GM12865 (cell line): ENCODE measurements at regions not wholly inside any gene's neighbourhood (a gene's known extent, or its start where the extent isn't known, plus 50 kb on each side); places are given as distances from the start of the nearest gene placed in this dataset.

Experiments
- DNase-seq: peaks from one replicate; pipeline ENCODE4 v3.0.0; 2010; ENCODE audit warnings: low read depth
- H3K4me3 ChIP-seq: 2 replicates; pipeline ENCODE4 v1.5.1; 2011; ENCODE audit warnings: mild to moderate bottlenecking, low read depth, low read length, control low read depth
- CTCF ChIP-seq: IDR thresholded peaks from 2 replicates; pipeline ENCODE4 v1.5.1; 2011; ENCODE audit warnings: low read length, control low read depth, low read depth, inconsistent platforms; ENCODE audit not compliant: insufficient read depth; ENCODE audit errors: missing control alignments

DNA sequence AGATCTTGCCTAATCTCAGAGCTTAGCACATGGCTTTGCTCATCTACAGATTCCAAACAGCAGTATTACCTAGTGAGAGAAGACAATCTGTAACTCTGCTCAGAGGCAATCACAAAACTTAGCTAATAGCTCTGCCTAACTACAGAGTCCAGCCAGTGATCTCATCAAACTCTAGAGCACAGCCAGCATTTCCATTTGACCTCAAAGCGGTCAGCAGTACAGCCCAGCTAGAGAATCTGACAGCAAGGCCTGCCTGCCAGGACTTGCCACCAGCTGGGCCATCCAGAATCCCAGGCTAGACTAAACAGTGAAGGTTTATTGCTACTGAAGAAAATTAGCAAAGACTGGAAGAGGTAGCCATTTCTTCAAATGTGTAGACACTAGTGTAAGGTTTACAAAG is 217.9 kb upstream of the VLDLR start:
- no peak overlapping the region for H3K4me3 ChIP-seq
- no peak for DNase-seq
- no peak for TF ChIP-seq CTCF

- no peak overlapping the region for H3K4me3 ChIP-seq
- no peak for TF ChIP-seq CTCF
- no peak for DNase-seq
Measured at GRCh38 chr9:2406252-2406651, 215.3 kb upstream of the VLDLR start.

- DNase-seq: no peak
- no peak overlapping the region for H3K4me3 ChIP-seq
- no peak for TF ChIP-seq CTCF
Measured at GRCh38 chr9:2407450-2407849, 214.1 kb upstream of the VLDLR start.

GRCh38 chr9:2411459-2412215 is 209.9 kb upstream of the VLDLR start:
- no peak for DNase-seq
- no peak for TF ChIP-seq CTCF
- H3K4me3 ChIP-seq: no peak overlapping the region

- no peak for TF ChIP-seq CTCF
- no peak for DNase-seq
- no peak overlapping the region for H3K4me3 ChIP-seq
Measured at GRCh38 chr9:2413160-2413805, 208.3 kb upstream of the VLDLR start.

- TF ChIP-seq CTCF: no peak
- DNase-seq: no peak
Measured at GRCh38 chr9:2414465-2414864, 207.1 kb upstream of the VLDLR start.

More at GRCh38 chr9:2414465-2414864, 207.1 kb upstream of the VLDLR start:
- no peak overlapping the region for H3K4me3 ChIP-seq
